Lung (tissue), 11 donors: ENCODE measurements at regions not wholly inside any gene's neighbourhood (a gene's known extent, or its start where the extent isn't known, plus 50 kb on each side); places are given as distances from the start of the nearest gene placed in this dataset.

Source experiments
- ATAC-seq: fragments of 200-7000 bp; cut with Tn5 transposase; one replicate; pipeline ENCODE4 v1.9.1; 2020; ENCODE audit warnings: moderate number of reproducible peaks; ENCODE audit not compliant: insufficient read depth, low FRiP score
- DNase-seq, 3 donors: peaks; one replicate each; pipeline ENCODE4 v3.0.0-alpha.2; 2013 to 2017
- H3K27ac ChIP-seq, 2 donors: one replicate each; pipeline ENCODE4 v1.5.1; 2013; ENCODE audit warnings: mild to moderate bottlenecking in 2 of 2, moderate library complexity in 2 of 2, control low read depth in 1 of 2, inconsistent platforms in 1 of 2, low read depth in 1 of 2, low read length in 1 of 2
- H3K27me3 ChIP-seq, 3 donors: one replicate each; pipeline ENCODE4 v1.5.1; 2013; ENCODE audit warnings: low read length in 2 of 3; ENCODE audit not compliant: control insufficient read depth in 3 of 3, insufficient read depth in 3 of 3
- H3K36me3 ChIP-seq, 4 donors: one replicate each; pipeline ENCODE4 v1.5.1; 2013; ENCODE audit warnings: low read length in 4 of 4, mild to moderate bottlenecking in 1 of 4, moderate library complexity in 1 of 4; ENCODE audit not compliant: control insufficient read depth in 4 of 4, insufficient read depth in 4 of 4
- H3K4me1 ChIP-seq, 5 donors: one replicate each; pipeline ENCODE4 v1.5.1; 2013; ENCODE audit warnings: low read length in 5 of 5, mild to moderate bottlenecking in 2 of 5, moderate library complexity in 1 of 5; ENCODE audit not compliant: control insufficient read depth in 5 of 5, insufficient read depth in 5 of 5
- H3K4me3 ChIP-seq: one replicate; pipeline ENCODE4 v1.5.1; 2013; ENCODE audit warnings: mild to moderate bottlenecking, control low read depth, moderate library complexity
- H3K9ac ChIP-seq, 2 donors: one replicate each; pipeline ENCODE4 v1.5.1; 2013; ENCODE audit warnings: low read length in 2 of 2, control low read depth in 1 of 2; ENCODE audit not compliant: insufficient read depth in 1 of 2
- H3K9me3 ChIP-seq, 4 donors: one replicate each; pipeline ENCODE4 v1.5.1; 2013; ENCODE audit warnings: low read length in 3 of 4, mild to moderate bottlenecking in 1 of 4, moderate library complexity in 1 of 4; ENCODE audit not compliant: control insufficient read depth in 4 of 4, insufficient read depth in 3 of 4
- WGBS, 2 donors: extraction: QIAGEN DNeasy Blood & Tissue Kit; methylation state at CpG; one replicate each; pipeline ENCODE4 v1.1.7; 2013; 5-methylcytosine and 5-hydroxymethylcytosine counted together
- TF ChIP-seq, protein P1 (sequence below): IDR thresholded peaks from 2 replicates; pipeline ENCODE4 v1.5.1; 2012; ENCODE audit warnings: mild to moderate bottlenecking; ENCODE audit errors: control extremely low read depth, extremely low read depth
- donor health status: control.
- donor health status: control.
- donor health status: Bipolar disorder and iron deficiency.
- donor health status: healthy.
- donor health status: DM: yes; HTN: yes; CAD: no.

- H3K4me1 ChIP-seq = peaks cover 0 to 14% (median 0%) of the 10 kb centered on the region in 5 donors
- peak overlapping the region in 1 of 2 donors; percentile 74 for H3K27ac ChIP-seq
- peaks cover 0 to 2% (median 0%) of the 10 kb centered on the region in 3 donors for H3K27me3 ChIP-seq
- H3K9me3 ChIP-seq = peaks cover 0 to 1% (median 0%) of the 10 kb centered on the region in 4 donors
- TF ChIP-seq, protein P1, sequence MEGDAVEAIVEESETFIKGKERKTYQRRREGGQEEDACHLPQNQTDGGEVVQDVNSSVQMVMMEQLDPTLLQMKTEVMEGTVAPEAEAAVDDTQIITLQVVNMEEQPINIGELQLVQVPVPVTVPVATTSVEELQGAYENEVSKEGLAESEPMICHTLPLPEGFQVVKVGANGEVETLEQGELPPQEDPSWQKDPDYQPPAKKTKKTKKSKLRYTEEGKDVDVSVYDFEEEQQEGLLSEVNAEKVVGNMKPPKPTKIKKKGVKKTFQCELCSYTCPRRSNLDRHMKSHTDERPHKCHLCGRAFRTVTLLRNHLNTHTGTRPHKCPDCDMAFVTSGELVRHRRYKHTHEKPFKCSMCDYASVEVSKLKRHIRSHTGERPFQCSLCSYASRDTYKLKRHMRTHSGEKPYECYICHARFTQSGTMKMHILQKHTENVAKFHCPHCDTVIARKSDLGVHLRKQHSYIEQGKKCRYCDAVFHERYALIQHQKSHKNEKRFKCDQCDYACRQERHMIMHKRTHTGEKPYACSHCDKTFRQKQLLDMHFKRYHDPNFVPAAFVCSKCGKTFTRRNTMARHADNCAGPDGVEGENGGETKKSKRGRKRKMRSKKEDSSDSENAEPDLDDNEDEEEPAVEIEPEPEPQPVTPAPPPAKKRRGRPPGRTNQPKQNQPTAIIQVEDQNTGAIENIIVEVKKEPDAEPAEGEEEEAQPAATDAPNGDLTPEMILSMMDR = no peak
- H3K36me3 ChIP-seq = no peaks in the 10 kb centered on the region
- 58 to 72% methylated on average over 2 of the region's 2 CpGs for WGBS, 2 donors
- H3K9ac ChIP-seq = no peak overlapping the region
- no peak for ATAC-seq
- H3K4me3 ChIP-seq = no peak overlapping the region
- DNase-seq = no peak
Observed at GRCh38 chr12:119245904-119246494, 67.3 kb downstream of the HSPB8 start.

GRCh38 chr12:119247007-119247719 lies 68.4 kb downstream of the HSPB8 start:
- DNase-seq (no peak), ATAC-seq (no peak)
- 76 to 78% methylated on average over 6 of the region's 6 CpGs for WGBS, 2 donors
- Histone ChIP-seq H3K4me1 (peaks cover 0 to 14% (median 0%) of the 10 kb centered on the region in 5 donors), H3K27me3 (no peaks in the 10 kb centered on the region), H3K4me3 (no peak overlapping the region), H3K36me3 (no peaks in the 10 kb centered on the region), H3K27ac (peak overlapping the region in 1 of 2 donors; percentile 74), H3K9ac (no peak overlapping the region), H3K9me3 (peaks cover 0 to 1% (median 0%) of the 10 kb centered on the region in 4 donors)
- TF ChIP-seq, protein P1 = no peak

GRCh38 chr12:119247720-119248043 lies 69.0 kb downstream of the HSPB8 start:
- H3K27ac ChIP-seq = peak overlapping the region in 1 of 2 donors; percentile 74

More at GRCh38 chr12:119247720-119248043, 69.0 kb downstream of the HSPB8 start:
- H3K4me1 ChIP-seq = peaks cover 0 to 14% (median 0%) of the 10 kb centered on the region in 5 donors
- no peak overlapping the region for H3K4me3 ChIP-seq
- H3K9ac ChIP-seq = no peak overlapping the region
- H3K9me3 ChIP-seq = peaks cover 0 to 1% (median 0%) of the 10 kb centered on the region in 4 donors
- TF ChIP-seq, protein P1 = no peak
- no peaks in the 10 kb centered on the region for H3K27me3 ChIP-seq
- no peaks in the 10 kb centered on the region for H3K36me3 ChIP-seq
- no peak for ATAC-seq
- DNase-seq = no peak
